Endothelial cell of umbilical vein (primary cell): ENCODE measurements at regions not wholly inside any gene's neighbourhood (a gene's known extent, or its start where the extent isn't known, plus 50 kb on each side); places are given as distances from the start of the nearest gene placed in this dataset.

Experiments
- BruUV-seq: library from RNA; stranded (reverse); fragments of 400-500 nt; replicated peaks from 2 replicates; lab custom pipeline; 2021; lab: Mats Ljungman, UMichigan
- CTCF ChIA-PET: fragments of 300-600, 350-600 bp; sonication (Branson Sonifier 250); formaldehyde crosslinking; loops from one replicate; lab custom pipeline; 2021; ENCODE audit warnings: antibody characterized with exemption, inconsistent platforms; lab: Charles Lee
- POLR2A ChIA-PET: fragments of 300-600, 350-600 bp; sonication (Branson Sonifier 250); formaldehyde crosslinking; loops from one replicate; lab custom pipeline; 2021; ENCODE audit warnings: antibody characterized with exemption, inconsistent platforms; lab: Charles Lee
- DNase-seq: peaks from one replicate; pipeline ENCODE4 v3.0.0-alpha.2; 2011; ENCODE audit warnings: low read depth, low spot score
- FAIRE-seq: peaks from 2 replicates; lab custom pipeline; 2011; peaks lifted over from hg19 to GRCh38; lab: Jason Lieb, UNC
- H2AFZ ChIP-seq: 2 replicates; pipeline ENCODE4 v1.6.0; 2012; ENCODE audit warnings: low read depth, low read length, control low read depth, inconsistent platforms
- H3K27ac ChIP-seq: 2 replicates; pipeline ENCODE4 v1.5.1; 2011; ENCODE audit warnings: low read depth, mild to moderate bottlenecking, control low read depth, low read length, moderate library complexity; ENCODE audit not compliant: insufficient read depth
- H3K27me3 ChIP-seq, 2 experiments: 2 replicates each; pipeline versions ENCODE4 v1.6.0 to v1.6.1; 2011; ENCODE audit warnings: low read length in 2 of 2, mixed read lengths in 1 of 2; ENCODE audit not compliant: control insufficient read depth in 2 of 2, insufficient read depth in 2 of 2
- H3K36me3 ChIP-seq, 2 experiments: 2 replicates in 1 of 2; 3 replicates in 1 of 2; pipeline ENCODE4 v1.5.1; 2011; ENCODE audit warnings: low read length in 2 of 2, mild to moderate bottlenecking in 1 of 2, moderate library complexity in 1 of 2; ENCODE audit not compliant: control insufficient read depth in 2 of 2, insufficient read depth in 2 of 2; ENCODE audit errors: extremely low read depth in 1 of 2
- H3K4me1 ChIP-seq: 3 replicates; pipeline ENCODE4 v1.5.1; 2011; ENCODE audit warnings: mild to moderate bottlenecking, low read length; ENCODE audit not compliant: control insufficient read depth, insufficient read depth; ENCODE audit errors: extremely low read depth
- H3K4me2 ChIP-seq: 2 replicates; pipeline ENCODE4 v1.6.1; 2011; ENCODE audit warnings: low read length, control low read depth, mixed read lengths; ENCODE audit not compliant: insufficient read depth
- H3K4me3 ChIP-seq, 3 experiments: fragments of 200-600 bp in 1 of 3; sonication (generic), shearing (Covaris generic) in 1 of 3; replicated peaks in 1 of 3; 2 replicates each; pipeline ENCODE4 v1.5.1; 2011 to 2016; ENCODE audit warnings: control low read depth in 3 of 3, low read length in 3 of 3, mild to moderate bottlenecking in 2 of 3, inconsistent platforms in 1 of 3, low read depth in 1 of 3, moderate library complexity in 1 of 3; ENCODE audit not compliant: insufficient read depth in 1 of 3
- H3K79me2 ChIP-seq: 2 replicates; pipeline ENCODE4 v1.6.0; 2012; ENCODE audit warnings: low read length, inconsistent platforms; ENCODE audit not compliant: control insufficient read depth, insufficient read depth
- H3K9ac ChIP-seq: replicated peaks from 2 replicates; pipeline ENCODE3; 2011; ENCODE audit warnings: low read length, control low read depth; ENCODE audit not compliant: insufficient read depth; ENCODE audit errors: extremely low read depth
- H3K9me1 ChIP-seq: replicated peaks from 3 replicates; pipeline ENCODE4 v1.6.0; 2011; ENCODE audit warnings: mild to moderate bottlenecking, low read length; ENCODE audit not compliant: control insufficient read depth, insufficient read depth; ENCODE audit errors: extremely low read depth
- H3K9me3 ChIP-seq: replicated peaks from 2 replicates; pipeline ENCODE4 v1.5.1; 2012; ENCODE audit warnings: low read length, inconsistent platforms; ENCODE audit not compliant: control insufficient read depth, insufficient read depth
- H4K20me1 ChIP-seq: replicated peaks from 2 replicates; pipeline ENCODE3; 2011; ENCODE audit warnings: mild to moderate bottlenecking, low read length; ENCODE audit not compliant: control insufficient read depth, insufficient read depth; ENCODE audit errors: extremely low read depth
- EZH2 ChIP-seq: IDR thresholded peaks from 2 replicates; pipeline ENCODE4 v1.6.1; 2012; ENCODE audit warnings: borderline replicate concordance, low read depth, mild to moderate bottlenecking, moderate library complexity, low read length, inconsistent platforms; ENCODE audit not compliant: severe bottlenecking
- FOS ChIP-seq: IDR thresholded peaks from 2 replicates; pipeline ENCODE4 v1.6.1; 2011; ENCODE audit warnings: mild to moderate bottlenecking, low read length, moderate library complexity, borderline replicate concordance; ENCODE audit not compliant: insufficient read depth
- GATA2 ChIP-seq: IDR thresholded peaks from 2 replicates; pipeline ENCODE4 v1.7.0; 2011; ENCODE audit warnings: low read depth, mild to moderate bottlenecking, moderate library complexity, mixed read lengths, low read length; ENCODE audit not compliant: insufficient read length, insufficient read depth
- POLR2A ChIP-seq: IDR thresholded peaks from 2 replicates; pipeline ENCODE4 v1.6.1; 2012; ENCODE audit warnings: low read depth, mild to moderate bottlenecking, control low read depth, low read length
- POLR2AphosphoS5 ChIP-seq: IDR thresholded peaks from 2 replicates; pipeline ENCODE4 v1.6.1; 2012; ENCODE audit warnings: low read depth, mild to moderate bottlenecking, control low read depth, low read length, moderate library complexity; ENCODE audit not compliant: insufficient read depth
- dilution Hi-C: fragments of 300-500 bp; cut with MboI; formaldehyde crosslinking; loops from one replicate; pipeline ENCODE4 v1.15.0; 2019; ENCODE audit warnings: low sequenced_read_pairs; ENCODE audit not compliant: extremely low pct_ligation_motif_present
- intact Hi-C: fragments of 100-400 bp; cut with micrococcal nuclease; formaldehyde crosslinking; loops from one replicate; pipeline ENCODE4 v1.10.0; 2022
- TF ChIP-seq, protein P1 (sequence below), 2 donors: IDR thresholded peaks; 1 replicate in 1 of 2; 2 replicates in 1 of 2; pipeline ENCODE4 v1.5.1; 2011; ENCODE audit warnings: low read length in 2 of 2, mild to moderate bottlenecking in 2 of 2, moderate library complexity in 2 of 2, control low read depth in 1 of 2, inconsistent platforms in 1 of 2, low read depth in 1 of 2; ENCODE audit not compliant: insufficient read depth in 1 of 2; ENCODE audit errors: extremely low read depth in 1 of 2

DNA sequence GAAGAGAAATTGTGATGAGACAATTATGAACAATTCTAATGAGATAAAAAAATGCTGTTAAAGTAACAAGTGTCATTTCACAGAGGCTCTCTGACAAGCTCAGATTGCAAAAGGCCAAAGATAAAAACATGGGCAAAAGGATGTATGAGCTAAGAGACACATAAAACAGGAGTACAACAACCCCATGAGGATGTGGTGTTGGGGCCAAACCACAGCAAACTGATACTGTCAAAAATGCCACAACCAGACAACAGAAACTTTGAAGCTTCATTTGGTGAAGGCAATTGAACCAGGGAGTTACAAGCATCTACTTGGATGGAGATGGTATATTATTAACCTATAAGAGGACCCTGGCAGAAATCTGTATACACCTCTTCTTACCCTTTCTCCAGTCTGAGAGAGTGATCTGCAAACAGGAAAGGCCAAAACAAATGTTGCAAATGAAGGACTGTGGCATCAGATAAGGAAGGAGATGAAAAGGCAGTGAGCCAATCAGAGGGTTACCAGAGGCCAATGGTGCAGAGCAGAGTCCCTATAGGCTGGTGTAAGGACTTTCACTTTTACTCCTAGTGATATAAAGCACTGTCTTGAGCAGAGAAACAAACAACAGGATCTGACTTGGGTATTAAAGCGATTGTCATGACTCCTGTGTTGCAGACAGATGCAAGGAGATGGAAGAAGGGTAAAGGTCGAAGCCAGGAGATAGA, 659.0 kb downstream of the NTRK3 start:
- Histone ChIP-seq H3K27me3 (no peaks in the 10 kb centered on the region), H3K79me2 (no peaks in the 10 kb centered on the region), H3K9me1 (no peaks in the 10 kb centered on the region), H3K9me3 (no peaks in the 10 kb centered on the region), H3K9ac (no peak overlapping the region), H3K36me3 (no peaks in the 10 kb centered on the region), H3K4me1 (no peaks in the 10 kb centered on the region), H3K4me3 (no peak overlapping the region), H3K27ac (no peak overlapping the region), H2AFZ (no peak overlapping the region), H3K4me2 (no peak overlapping the region), H4K20me1 (no peaks in the 10 kb centered on the region)
- POLR2A ChIA-PET = no interaction called here
- dilution Hi-C loops = no loop called here
- no peak for FAIRE-seq
- CTCF ChIA-PET = no interaction called here
- TF ChIP-seq EZH2 (no peak), POLR2AphosphoS5 (no peak), GATA2 (no peak), POLR2A (no peak), FOS (no peak)
- TF ChIP-seq, protein P1, sequence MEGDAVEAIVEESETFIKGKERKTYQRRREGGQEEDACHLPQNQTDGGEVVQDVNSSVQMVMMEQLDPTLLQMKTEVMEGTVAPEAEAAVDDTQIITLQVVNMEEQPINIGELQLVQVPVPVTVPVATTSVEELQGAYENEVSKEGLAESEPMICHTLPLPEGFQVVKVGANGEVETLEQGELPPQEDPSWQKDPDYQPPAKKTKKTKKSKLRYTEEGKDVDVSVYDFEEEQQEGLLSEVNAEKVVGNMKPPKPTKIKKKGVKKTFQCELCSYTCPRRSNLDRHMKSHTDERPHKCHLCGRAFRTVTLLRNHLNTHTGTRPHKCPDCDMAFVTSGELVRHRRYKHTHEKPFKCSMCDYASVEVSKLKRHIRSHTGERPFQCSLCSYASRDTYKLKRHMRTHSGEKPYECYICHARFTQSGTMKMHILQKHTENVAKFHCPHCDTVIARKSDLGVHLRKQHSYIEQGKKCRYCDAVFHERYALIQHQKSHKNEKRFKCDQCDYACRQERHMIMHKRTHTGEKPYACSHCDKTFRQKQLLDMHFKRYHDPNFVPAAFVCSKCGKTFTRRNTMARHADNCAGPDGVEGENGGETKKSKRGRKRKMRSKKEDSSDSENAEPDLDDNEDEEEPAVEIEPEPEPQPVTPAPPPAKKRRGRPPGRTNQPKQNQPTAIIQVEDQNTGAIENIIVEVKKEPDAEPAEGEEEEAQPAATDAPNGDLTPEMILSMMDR (IDR thresholded peaks at IDR 0.05; ENCODE audit: extremely low read depth in 1 of 2, insufficient read depth in 1 of 2, low read depth in 1 of 2, low read length in 2 of 2) = no peak
- BruUV-seq = no TSS peak
- intact Hi-C loops = no loop called here
- DNase-seq = no peak
